Erythroblast (primary cell): ENCODE measurements at regions not wholly inside any gene's neighbourhood (a gene's known extent, or its start where the extent isn't known, plus 50 kb on each side); places are given as distances from the start of the nearest gene placed in this dataset.

Experiments
- GATA1 ChIP-seq: IDR thresholded peaks from 2 replicates; pipeline ENCODE4 v1.6.1; 2011; ENCODE audit warnings: low read depth, mild to moderate bottlenecking, control low read depth, low read length, moderate library complexity
- POLR2A ChIP-seq: IDR thresholded peaks from 2 replicates; pipeline ENCODE4 v1.6.1; 2011; ENCODE audit warnings: mild to moderate bottlenecking, low read length

DNA sequence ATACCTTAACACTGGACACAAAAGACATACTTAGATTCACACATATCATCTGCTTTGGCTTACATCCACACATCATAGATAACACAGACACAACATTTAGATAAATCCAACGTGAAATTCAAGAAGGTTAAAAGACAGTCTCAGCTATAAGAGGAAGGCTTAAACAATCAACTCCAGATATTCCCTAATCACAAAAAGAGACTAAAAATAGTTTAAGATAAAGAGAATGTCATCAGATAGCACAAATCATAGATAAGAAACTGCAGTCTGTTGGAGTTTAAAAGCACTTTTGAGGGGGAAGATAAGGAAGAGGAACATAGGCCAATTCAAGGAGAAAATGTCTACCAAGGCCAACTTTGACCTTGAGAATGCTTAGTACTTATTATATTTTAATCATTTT is 504.8 kb downstream of the JRKL start:
- TF ChIP-seq POLR2A (no peak), GATA1 (no peak)
